ENCODE measurements at regions not wholly inside any gene's neighbourhood (a gene's known extent, or its start where the extent isn't known, plus 50 kb on each side); places are given as distances from the start of the nearest gene placed in this dataset.

DNA sequence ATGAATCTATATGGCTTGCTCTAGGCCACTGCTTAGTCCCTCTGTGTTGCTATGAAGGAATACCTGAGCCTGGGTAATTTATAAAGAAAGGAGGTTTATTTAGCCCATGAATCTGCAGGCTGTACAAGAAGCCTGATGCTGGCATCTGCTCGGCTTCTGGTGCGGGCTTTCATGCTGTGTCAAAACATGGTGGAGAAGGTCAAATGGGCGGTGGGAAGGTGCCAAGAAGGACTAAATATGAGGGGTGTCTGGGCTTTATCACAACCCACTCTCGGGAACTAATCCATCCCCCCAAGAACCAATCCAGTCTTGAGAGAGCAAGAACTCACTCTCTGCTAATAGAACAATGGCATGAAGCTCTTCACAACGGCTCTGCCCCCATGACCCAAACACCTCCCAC is 481.6 kb downstream of the EIPR1 start:
- Histone ChIP-seq H2BK12ac (ENCODE audit: low read depth, low read length) (no peak overlapping the region), H3K4me1 (replicated peaks in 1 of 4; ENCODE audit: control insufficient read depth in 3 of 4, insufficient read depth in 4 of 4, low read length in 3 of 4) (no peaks in the 10 kb centered on the region), H4K5ac (ENCODE audit: insufficient read length, low read depth, low read length) (no peak overlapping the region), H3K4me2 (ENCODE audit: insufficient read depth in 1 of 2, low read depth in 2 of 2, low read length in 2 of 2) (no peak overlapping the region), H3K36me3 (ENCODE audit: control insufficient read depth in 2 of 4, insufficient read depth in 4 of 4, low read length in 3 of 4) (no peaks in the 10 kb centered on the region), H3K18ac (ENCODE audit: extremely low read depth, low read length) (no peak overlapping the region), H3K56ac (replicated peaks; ENCODE audit: insufficient read length, low read depth, low read length) (no peak overlapping the region), H4K20me1 (replicated peaks in 1 of 2; ENCODE audit: control insufficient read depth in 1 of 2, insufficient read depth in 2 of 2, low read length in 2 of 2) (no peaks in the 10 kb centered on the region), H3K4ac (replicated peaks; ENCODE audit: insufficient read length, low read depth, low read length) (no peak overlapping the region), H4K91ac (replicated peaks; ENCODE audit: insufficient read length, low read length) (no peak overlapping the region), H3K9ac (replicated peaks in 1 of 4; ENCODE audit: extremely low read depth in 1 of 4, low read depth in 3 of 4, low read length in 3 of 4) (no peak overlapping the region), H2BK15ac (ENCODE audit: low read length) (no peak overlapping the region), H3K9me3 (ENCODE audit: insufficient read depth in 2 of 2, low read depth in 1 of 2, low read length in 1 of 2) (no peaks in the 10 kb centered on the region), H3K23me2 (ENCODE audit: low read depth, low read length) (no peaks in the 10 kb centered on the region), H2BK5ac (ENCODE audit: low read depth, low read length) (no peak overlapping the region), H3K4me3 (ENCODE audit: extremely low read depth in 1 of 4, insufficient read depth in 2 of 4, low read depth in 3 of 4, low read length in 4 of 4) (no peak overlapping the region), H2BK120ac (replicated peaks; ENCODE audit: low read depth, low read length) (no peak overlapping the region), H2AFZ (ENCODE audit: low read length) (no peak overlapping the region), H3K27ac (ENCODE audit: low read depth, low read length) (no peak overlapping the region), H3K79me1 (ENCODE audit: low read depth, low read length) (no peaks in the 10 kb centered on the region), H3K23ac (ENCODE audit: insufficient read length) (no peak overlapping the region), H2AK5ac (ENCODE audit: low read depth, low read length) (no peak overlapping the region), H3K79me2 (ENCODE audit: control insufficient read depth in 1 of 2, insufficient read depth in 2 of 2, low read length in 2 of 2) (no peaks in the 10 kb centered on the region), H4K8ac (ENCODE audit: extremely low read depth, insufficient read depth, low read length) (no peak overlapping the region), H3K14ac (ENCODE audit: insufficient read length) (no peak overlapping the region), H3K27me3 (replicated peaks in 1 of 4; ENCODE audit: control insufficient read depth in 3 of 4, extremely low read depth in 1 of 4, insufficient read depth in 3 of 4, low read length in 3 of 4) (no peaks in the 10 kb centered on the region), H2BK20ac (ENCODE audit: low read length) (no peak overlapping the region)
- ChIA-PET CTCF (ENCODE audit: partially characterized antibody) (no interaction called here), POLR2A (ENCODE audit: partially characterized antibody) (no interaction called here)
- no peak for FAIRE-seq
- 91% methylated on average over 5 of the region's 5 CpGs; no CpG with 5 or more reads in 1 of the 2 experiments for WGBS, 2 experiments (ENCODE audit: extremely low coverage in 1 of 2, insufficient coverage in 1 of 2, insufficient read length in 1 of 2, insufficient replicate concordance in 2 of 2, low coverage in 1 of 2, low lambda C conversion rate in 2 of 2, missing lambda C conversion rate in 1 of 2)
- TF ChIP-seq SUZ12 (IDR thresholded peaks at IDR 0.05; ENCODE audit: low read length) (no peak), TBP (IDR thresholded peaks at IDR 0.05; ENCODE audit: low read depth, low read length) (no peak), ASH2L (IDR thresholded peaks at IDR 0.05; ENCODE audit: low read length) (no peak), KDM5A (IDR thresholded peaks at IDR 0.05; ENCODE audit: low read length) (no peak), CREB1 (IDR thresholded peaks at IDR 0.05) (no peak), EP300 (IDR thresholded peaks at IDR 0.05; ENCODE audit: borderline replicate concordance in 1 of 2, low read depth in 2 of 2, low read length in 2 of 2) (no peak), NRF1 (IDR thresholded peaks at IDR 0.05; ENCODE audit: low read depth, low read length) (no peak), TEAD4 (IDR thresholded peaks at IDR 0.05; ENCODE audit: low read depth, low read length) (no peak), RNF2 (IDR thresholded peaks at IDR 0.05; ENCODE audit: borderline replicate concordance, low read depth, low read length, missing control alignments, poor library complexity, severe bottlenecking) (no peak), ZNF274 (IDR thresholded peaks at IDR 0.05; ENCODE audit: borderline replicate concordance, extremely low read depth, low read length) (no peak), SP1 (IDR thresholded peaks at IDR 0.05; ENCODE audit: low read depth, low read length) (no peak), KDM4A (IDR thresholded peaks at IDR 0.05; ENCODE audit: low read depth, low read length, severe bottlenecking) (no peak), RFX5 (IDR thresholded peaks at IDR 0.05; ENCODE audit: borderline replicate concordance, low read depth, low read length) (no peak), HDAC6 (IDR thresholded peaks at IDR 0.05; ENCODE audit: low read depth, low read length) (no peak), SP2 (IDR thresholded peaks at IDR 0.05; ENCODE audit: low read length) (no peak), JUND (IDR thresholded peaks at IDR 0.05; ENCODE audit: low read length) (no peak)
- DNase-seq (ENCODE audit: low read depth in 1 of 2, low spot score in 2 of 2) = no peak

Data from H1 (cell line).